PFSK-1 (cell line): ENCODE measurements at regions not wholly inside any gene's neighbourhood (a gene's known extent, or its start where the extent isn't known, plus 50 kb on each side); places are given as distances from the start of the nearest gene placed in this dataset.

Experiments
- POLR2AphosphoS5 ChIP-seq: IDR thresholded peaks from 2 replicates; pipeline ENCODE4 v1.6.1; 2012; ENCODE audit warnings: low read depth, mild to moderate bottlenecking, control low read depth, low read length, moderate library complexity
- SIN3A ChIP-seq: IDR thresholded peaks from 2 replicates; pipeline ENCODE4 v1.6.1; 2012; ENCODE audit warnings: mild to moderate bottlenecking, low read length, moderate library complexity, borderline replicate concordance; ENCODE audit not compliant: insufficient read depth
- TAF1 ChIP-seq: IDR thresholded peaks from 2 replicates; pipeline ENCODE4 v1.6.1; 2012; ENCODE audit warnings: low read length, control low read depth, borderline replicate concordance; ENCODE audit not compliant: insufficient read depth
- TF ChIP-seq, protein P1 (sequence below), 2 experiments: IDR thresholded peaks; 2 replicates each; pipeline versions ENCODE4 v1.6.1 to v1.8.0; 2011 to 2012; ENCODE audit warnings: low read depth in 2 of 2, low read length in 2 of 2, control low read depth in 1 of 2, inconsistent platforms in 1 of 2, mild to moderate bottlenecking in 1 of 2, moderate library complexity in 1 of 2; ENCODE audit not compliant: insufficient read depth in 1 of 2

DNA sequence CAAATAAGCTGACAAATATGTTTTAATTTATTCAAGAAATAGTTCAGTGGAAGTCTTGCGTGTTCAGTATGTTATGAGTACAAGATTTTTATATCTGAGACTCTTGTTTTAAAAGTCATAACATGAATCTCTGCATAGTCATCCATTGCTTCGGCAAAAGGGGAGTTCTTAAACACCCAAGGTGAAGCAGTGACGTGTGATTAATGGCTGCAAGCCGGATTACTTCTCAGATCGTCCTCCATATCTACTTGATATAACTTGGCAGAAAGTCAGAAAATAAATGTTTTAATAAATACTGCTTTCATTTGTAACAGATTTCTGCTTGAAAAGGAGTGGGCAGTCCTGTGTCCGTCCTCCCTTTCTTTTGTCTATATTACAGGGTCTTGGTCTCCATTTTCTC is 64.6 kb upstream of the IL15 start:
- no peak for TF ChIP-seq POLR2AphosphoS5
- TF ChIP-seq, protein P1, sequence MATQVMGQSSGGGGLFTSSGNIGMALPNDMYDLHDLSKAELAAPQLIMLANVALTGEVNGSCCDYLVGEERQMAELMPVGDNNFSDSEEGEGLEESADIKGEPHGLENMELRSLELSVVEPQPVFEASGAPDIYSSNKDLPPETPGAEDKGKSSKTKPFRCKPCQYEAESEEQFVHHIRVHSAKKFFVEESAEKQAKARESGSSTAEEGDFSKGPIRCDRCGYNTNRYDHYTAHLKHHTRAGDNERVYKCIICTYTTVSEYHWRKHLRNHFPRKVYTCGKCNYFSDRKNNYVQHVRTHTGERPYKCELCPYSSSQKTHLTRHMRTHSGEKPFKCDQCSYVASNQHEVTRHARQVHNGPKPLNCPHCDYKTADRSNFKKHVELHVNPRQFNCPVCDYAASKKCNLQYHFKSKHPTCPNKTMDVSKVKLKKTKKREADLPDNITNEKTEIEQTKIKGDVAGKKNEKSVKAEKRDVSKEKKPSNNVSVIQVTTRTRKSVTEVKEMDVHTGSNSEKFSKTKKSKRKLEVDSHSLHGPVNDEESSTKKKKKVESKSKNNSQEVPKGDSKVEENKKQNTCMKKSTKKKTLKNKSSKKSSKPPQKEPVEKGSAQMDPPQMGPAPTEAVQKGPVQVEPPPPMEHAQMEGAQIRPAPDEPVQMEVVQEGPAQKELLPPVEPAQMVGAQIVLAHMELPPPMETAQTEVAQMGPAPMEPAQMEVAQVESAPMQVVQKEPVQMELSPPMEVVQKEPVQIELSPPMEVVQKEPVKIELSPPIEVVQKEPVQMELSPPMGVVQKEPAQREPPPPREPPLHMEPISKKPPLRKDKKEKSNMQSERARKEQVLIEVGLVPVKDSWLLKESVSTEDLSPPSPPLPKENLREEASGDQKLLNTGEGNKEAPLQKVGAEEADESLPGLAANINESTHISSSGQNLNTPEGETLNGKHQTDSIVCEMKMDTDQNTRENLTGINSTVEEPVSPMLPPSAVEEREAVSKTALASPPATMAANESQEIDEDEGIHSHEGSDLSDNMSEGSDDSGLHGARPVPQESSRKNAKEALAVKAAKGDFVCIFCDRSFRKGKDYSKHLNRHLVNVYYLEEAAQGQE (IDR thresholded peaks at IDR 0.05; ENCODE audit: insufficient read depth in 1 of 2, low read depth in 2 of 2, low read length in 2 of 2) = no peak
- no peak for TF ChIP-seq SIN3A
- TF ChIP-seq TAF1 = no peak
